Kidney tubule cell (primary cell): ENCODE measurements at regions not wholly inside any gene's neighbourhood (a gene's known extent, or its start where the extent isn't known, plus 50 kb on each side); places are given as distances from the start of the nearest gene placed in this dataset.
A peak's percentile ranks its signal among the peaks of the same experiment; 100 is the strongest.

Experiments
- DNase-seq: peaks from one replicate; pipeline ENCODE4 v3.0.0-alpha.2; 2018; ENCODE audit warnings: low spot score

DNA sequence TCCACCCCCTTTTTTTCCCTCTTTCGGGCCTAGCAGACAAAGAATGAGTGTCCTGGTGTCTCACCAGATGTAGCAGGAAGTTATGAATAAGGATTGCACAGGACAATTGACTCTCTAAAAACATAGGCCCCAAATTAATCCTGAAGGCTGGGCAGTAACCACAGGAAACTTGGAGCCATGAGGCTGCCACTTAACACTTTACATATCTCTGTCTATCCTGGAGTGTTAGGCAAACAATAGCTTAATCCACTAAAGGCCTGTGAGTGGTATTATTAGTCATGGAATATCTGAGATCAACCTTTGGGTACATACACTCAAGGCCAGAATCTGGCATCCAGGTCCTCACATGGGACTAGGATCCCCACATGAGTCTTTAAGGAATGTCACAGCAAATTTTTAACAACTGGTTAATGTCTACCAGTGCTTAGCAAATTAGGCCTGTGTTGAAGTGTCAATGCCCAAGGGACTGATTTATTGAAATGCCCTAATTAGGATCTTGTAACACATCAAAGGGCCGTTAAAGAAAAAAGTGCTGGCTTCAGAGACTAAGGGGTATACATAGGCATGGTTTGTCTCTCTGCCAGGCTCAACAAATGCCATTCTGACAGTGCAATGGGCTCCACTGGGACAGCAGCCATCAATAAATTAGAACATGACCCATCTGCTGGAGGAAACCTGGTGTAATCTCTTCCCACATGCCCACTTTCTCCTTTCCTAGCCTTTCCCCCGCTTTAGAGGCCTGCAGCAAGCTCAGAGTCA lies 196.7 kb upstream of the TBX20 start:
- DNase-seq: peak; percentile 2

- no peak for DNase-seq
Observed at GRCh38 chr7:35448486-35448885, 194.6 kb upstream of the TBX20 start.

GRCh38 chr7:35446091-35446490 lies 192.2 kb upstream of the TBX20 start:
- no peak for DNase-seq

DNA sequence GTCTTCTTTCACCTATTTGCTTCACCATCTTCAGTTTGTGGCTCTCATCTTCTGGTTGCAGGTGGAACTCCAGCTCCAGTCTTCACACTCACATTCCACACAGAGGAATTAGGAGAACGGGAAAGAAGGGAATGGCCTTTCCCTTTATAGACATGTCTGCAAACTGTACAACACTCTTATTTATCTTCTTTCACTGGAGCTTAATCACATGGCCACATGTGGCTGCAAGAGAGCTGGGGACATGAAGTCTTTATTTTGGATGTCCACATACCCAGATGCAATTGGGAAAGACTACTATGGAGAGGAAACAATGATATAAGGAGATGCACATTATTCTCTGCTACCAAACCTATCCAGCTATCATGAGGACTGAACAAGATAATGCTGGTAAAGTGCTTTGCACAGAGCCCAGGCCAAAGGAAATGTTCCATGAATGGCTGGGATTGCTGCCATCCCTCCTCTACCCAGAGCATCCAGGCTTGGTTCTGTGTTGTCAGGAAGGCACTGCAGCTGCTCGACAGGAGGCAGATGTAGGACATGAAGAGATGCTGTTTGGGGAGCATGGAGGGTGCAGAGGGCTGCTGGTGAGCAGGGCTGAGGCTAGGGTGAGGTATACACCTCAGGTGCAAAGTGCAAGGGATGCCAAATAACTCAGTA lies 183.8 kb upstream of the TBX20 start:
- no peak for DNase-seq

GRCh38 chr7:35436452-35436851 lies 182.6 kb upstream of the TBX20 start:
- DNase-seq: no peak

DNA sequence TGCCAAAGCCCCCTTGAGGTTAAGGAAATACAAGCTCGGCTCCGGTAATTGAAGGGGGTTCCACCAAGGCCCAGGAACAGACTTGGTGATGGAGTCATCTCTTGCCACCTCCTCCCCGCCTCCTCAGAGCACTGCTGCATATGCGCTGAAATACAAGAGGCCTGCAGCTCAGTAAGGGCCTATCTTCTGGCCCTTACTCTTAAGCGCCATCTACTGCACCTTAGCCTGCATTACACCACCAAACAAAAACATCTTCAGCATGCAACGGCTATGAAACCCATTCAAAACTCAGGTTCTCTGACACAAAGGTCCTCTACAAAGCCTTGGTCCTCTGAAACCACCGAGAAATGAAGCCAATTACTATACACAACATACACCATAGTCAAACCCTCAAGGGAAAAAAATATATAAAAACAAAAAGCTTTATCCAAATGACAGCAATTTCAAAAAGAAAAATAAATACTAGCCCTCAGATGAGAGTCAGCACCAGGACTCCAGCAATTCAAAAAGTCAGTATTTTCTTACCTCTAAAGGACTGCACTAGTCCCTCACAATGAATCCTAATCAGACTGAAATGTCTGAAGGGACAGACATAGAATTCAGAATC lies 176.8 kb upstream of the TBX20 start:
- DNase-seq: peak; percentile 6

DNA sequence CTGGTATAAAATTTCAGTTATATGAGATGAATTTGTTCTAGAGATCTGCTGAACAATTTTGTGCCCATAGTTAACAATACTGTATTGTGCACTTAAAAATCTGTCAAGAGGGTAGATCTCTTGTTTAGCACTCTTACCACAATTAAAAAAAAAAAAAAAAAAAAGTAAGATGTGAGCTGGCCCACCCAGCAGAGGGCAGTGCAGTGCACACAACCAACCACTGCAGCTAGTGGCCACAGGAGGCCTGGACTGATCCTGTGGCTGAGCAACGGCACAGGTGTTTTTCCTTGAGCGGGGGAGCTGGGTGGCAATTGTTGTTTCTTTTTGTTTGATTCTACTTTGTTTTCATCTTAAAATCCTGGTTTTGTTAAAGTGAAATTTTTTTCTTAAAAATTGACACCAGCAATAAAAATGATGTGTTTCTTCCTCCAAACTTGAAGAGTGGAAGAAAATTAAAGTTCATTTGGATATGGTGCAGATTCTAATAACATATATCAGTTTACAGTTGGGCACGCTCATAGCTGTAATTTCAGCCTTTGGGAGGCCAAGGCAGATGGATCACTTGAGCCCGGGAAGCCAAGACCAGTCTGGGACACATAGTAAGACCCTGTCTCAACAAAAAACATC lies 171.1 kb upstream of the TBX20 start:
- peak; percentile 63 for DNase-seq

DNA sequence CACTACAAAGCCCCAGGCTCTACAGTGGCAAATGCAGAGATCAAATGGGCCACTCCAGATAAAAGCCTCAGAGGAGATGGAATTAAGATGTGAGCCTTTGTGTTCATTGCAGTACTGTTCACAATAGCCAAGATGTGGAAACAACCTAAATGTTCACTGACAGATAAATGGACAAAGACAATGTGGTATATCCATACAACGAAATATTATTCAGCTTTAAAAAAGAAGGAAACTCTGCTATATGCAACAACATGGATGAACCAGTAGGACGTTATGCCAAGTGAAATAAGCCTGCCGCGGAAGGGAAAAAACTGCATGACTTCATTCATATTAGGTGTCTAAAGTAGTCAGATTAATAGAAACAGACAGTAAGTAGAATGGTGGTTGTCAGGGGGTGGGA lies 170.5 kb upstream of the TBX20 start:
- no peak for DNase-seq

- DNase-seq: no peak
Observed at GRCh38 chr7:35422715-35423114, 168.8 kb upstream of the TBX20 start.

DNA sequence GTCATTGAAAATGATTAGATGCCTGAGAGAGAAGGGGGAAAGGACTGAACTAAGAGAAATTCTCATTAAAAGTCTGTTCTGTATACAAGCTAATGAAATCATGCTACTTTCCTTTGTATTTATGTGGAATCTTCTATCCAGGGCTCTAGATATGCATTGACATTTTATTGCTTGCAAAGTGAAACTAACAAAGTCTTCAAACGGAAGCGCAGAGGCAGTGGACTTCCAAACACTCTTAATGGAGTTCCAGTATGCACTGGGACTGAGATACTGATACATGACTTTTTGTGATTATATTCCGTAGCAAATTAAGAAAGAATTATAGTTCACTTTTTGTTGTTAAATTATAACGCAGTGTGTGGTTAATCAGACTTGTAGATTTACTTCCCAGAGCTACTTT lies 166.8 kb upstream of the TBX20 start:
- no peak for DNase-seq

GRCh38 chr7:35419391-35419755 lies 165.5 kb upstream of the TBX20 start:
- DNase-seq: no peak

- DNase-seq: no peak
Observed at GRCh38 chr7:35418716-35419390, 165.0 kb upstream of the TBX20 start.

DNA sequence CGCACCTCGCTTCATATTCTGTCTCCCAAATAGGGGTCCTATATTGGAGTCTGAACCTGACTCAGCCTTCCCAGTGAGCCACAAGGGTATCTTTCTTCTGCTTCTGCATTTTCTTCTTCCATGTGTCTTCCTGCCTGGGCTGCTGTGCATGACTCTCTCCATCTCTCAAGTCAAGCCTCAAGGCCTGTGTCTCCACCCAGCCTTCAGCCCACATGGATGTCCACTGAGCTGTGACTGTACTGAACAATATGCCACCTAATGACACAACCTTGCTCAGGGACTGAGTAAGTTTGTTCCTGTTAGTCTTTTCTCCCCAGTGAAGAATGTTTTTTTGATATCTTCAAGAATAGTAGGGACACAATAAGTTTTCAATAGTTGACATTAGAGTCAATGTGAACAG lies 162.7 kb upstream of the TBX20 start:
- DNase-seq: peak; percentile 26

DNA sequence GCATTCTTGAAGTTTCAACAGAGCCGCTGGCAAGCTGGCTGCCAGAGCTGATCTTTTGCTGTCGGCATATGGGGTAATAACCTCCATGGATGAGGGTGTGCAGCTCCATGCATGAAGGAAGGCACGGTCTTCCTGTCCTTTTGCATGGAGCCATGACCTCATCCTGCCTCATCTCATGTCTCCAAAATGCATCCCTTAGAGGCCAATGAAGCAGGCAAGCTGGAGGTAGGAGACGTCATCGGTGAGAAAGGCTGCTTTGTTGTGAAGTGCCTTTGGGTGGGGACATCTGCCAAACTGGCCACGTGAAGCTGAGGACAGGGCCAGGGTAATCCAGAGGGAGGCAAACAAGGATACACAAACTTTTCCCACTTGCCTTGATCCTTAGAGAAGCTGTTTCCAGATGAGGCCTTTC lies 161.5 kb upstream of the TBX20 start:
- DNase-seq: no peak

DNA sequence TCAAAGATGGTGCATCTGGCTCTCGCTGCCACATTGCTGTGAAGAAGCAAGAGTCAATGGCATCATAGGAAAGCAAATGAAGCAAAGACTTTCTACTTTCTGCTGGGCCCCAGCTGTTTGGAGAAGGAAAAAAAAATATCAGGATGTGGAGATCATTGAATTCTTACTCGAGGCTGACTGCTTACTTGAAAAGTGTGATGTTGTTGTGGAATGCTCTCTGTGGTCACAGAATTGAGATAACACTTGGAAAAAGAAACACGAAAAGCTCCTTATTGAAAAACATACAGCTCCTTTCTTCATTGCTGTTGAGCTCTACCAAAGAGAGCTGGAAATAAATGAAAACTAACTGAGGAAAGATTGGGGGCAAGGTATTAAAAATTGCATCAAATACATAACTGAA lies 157.4 kb upstream of the TBX20 start:
- DNase-seq: no peak

DNA sequence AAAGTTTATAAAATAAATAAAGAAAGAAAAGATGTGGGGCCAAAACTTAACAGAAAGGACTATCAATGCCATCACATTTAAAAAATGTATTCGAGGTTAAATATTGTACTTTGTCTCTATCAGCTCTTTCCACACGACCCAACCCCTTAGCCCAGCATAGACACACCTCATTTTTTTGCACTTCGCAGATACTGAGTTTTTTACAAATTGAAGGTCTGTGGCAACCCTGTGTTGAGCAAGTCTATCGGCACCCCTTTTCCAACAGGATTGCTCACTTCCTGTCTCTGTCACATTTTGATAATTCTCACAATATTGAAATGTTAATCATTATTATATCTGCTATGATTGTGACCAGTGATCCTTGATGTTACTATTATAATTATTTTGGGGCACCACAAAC lies 151.6 kb upstream of the TBX20 start:
- no peak for DNase-seq

DNA sequence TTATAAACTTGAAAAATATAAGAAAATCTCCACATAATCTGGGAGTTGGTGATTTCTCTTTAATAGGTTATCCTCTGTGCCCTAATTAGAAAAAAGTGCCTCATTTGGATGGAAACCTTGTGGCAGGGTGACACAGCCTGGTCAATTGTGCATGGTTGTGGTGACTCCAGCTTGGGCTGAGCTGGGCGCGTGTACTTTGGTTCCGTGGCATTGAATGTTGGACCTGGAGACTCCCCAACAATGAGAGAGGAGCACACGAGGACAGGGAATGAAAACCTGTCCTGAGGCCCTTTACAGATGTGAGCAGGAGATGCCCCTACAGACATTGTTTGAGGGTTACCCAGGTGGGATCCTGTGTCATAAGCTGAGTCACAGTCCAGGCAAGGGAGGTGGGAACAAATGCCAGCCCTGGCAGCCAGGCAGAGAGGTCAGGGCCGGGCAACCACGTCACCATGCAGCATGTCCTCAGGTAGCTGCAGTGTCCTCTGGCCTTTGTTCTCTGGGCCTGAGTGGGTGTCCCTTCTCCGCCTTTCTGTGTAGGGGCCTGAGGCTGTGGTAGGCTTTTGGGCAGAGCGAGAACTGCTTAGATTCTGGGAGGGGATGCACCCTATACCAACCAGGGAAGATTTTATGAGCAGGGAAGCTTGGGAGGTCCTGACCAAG lies 147.4 kb upstream of the TBX20 start:
- DNase-seq: no peak

GRCh38 chr7:35399840-35400239 lies 145.9 kb upstream of the TBX20 start:
- DNase-seq: no peak

GRCh38 chr7:35399216-35399615 lies 145.3 kb upstream of the TBX20 start:
- DNase-seq: no peak

- DNase-seq: no peak
Observed at GRCh38 chr7:35398518-35398917, 144.6 kb upstream of the TBX20 start.

- no peak for DNase-seq
Observed at GRCh38 chr7:35390146-35390545, 136.2 kb upstream of the TBX20 start.

DNA sequence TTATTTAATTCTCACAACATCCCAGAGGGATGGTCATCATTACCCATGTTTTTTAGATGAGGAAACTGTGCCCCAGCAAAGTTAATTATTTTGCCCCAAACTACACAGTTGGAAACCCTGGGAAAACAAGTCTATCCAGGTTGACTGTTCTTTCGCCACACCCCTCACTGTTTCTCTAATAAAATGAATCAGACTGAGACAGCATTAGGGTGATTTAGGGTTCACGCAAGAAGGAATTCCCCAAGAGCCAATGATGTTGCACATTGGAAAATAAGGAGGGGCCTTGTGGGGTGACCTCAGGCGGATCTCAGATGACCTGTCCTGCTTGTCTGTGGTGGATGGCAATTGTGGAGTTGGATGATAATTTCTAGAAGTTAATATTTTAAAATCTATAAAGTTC lies 135.7 kb upstream of the TBX20 start:
- no peak for DNase-seq
